GM12878 (cell line): ENCODE measurements at regions not wholly inside any gene's neighbourhood (a gene's known extent, or its start where the extent isn't known, plus 50 kb on each side); places are given as distances from the start of the nearest gene placed in this dataset.

Experiments
- ATAC-seq: fragments of 200-7000 bp; cut with Tn5 transposase; 3 replicates; pipeline ENCODE4 v1.9.1; 2020; ENCODE audit warnings: mild to moderate bottlenecking, moderate library complexity
- BruUV-seq: library from RNA; stranded (reverse); fragments of 400-500 nt; replicated peaks from 2 replicates; lab custom pipeline; 2021; lab: Mats Ljungman, UMichigan
- CTCF ChIA-PET: fragments of 300-600 bp; sonication (Branson Sonifier 250); formaldehyde crosslinking; extraction: SDS; loops from one replicate; lab custom pipeline; 2021; ENCODE audit warnings: inconsistent platforms; lab: Yijun Ruan, JAX
- POLR2A ChIA-PET: fragments of 350-600 bp; formaldehyde crosslinking; extraction: SDS; loops from one replicate; lab custom pipeline; 2021; ENCODE audit warnings: inconsistent platforms; lab: Charles Lee
- RAD21 ChIA-PET: fragments of 300-600 bp; sonication (Branson Sonifier 250); formaldehyde crosslinking; loops from one replicate; lab custom pipeline; 2023; ENCODE audit warnings: antibody characterized with exemption; ENCODE audit not compliant: unreplicated experiment; lab: Charles Lee
- SMC1A ChIA-PET: fragments of 300-600 bp; sonication (Branson Sonifier 250); formaldehyde crosslinking; loops from one replicate; lab custom pipeline; 2023; ENCODE audit not compliant: unreplicated experiment, uncharacterized antibody; lab: Charles Lee
- DNase-seq: peaks from one replicate; pipeline ENCODE4 v3.0.0-alpha.2; 2011; ENCODE audit warnings: low read depth, low spot score
- FAIRE-seq: peaks from 3 replicates; lab custom pipeline; 2011; peaks lifted over from hg19 to GRCh38; lab: Jason Lieb, UNC
- H2AFZ ChIP-seq: 2 replicates; pipeline ENCODE4 v1.6.0; 2011; ENCODE audit warnings: low read depth, low read length, control low read depth; ENCODE audit not compliant: control insufficient read depth
- H3K27ac ChIP-seq: 2 replicates; pipeline ENCODE4 v1.5.1; 2011; ENCODE audit warnings: control low read depth; ENCODE audit not compliant: control insufficient read depth, insufficient read depth
- H3K27me3 ChIP-seq, 2 experiments: replicated peaks in 1 of 2; 2 replicates each; pipeline versions ENCODE4 v1.6.0 to v1.6.1; 2011; ENCODE audit warnings: low read length in 1 of 2; ENCODE audit not compliant: control insufficient read depth in 2 of 2, insufficient read depth in 2 of 2
- H3K36me3 ChIP-seq, 2 experiments: 2 replicates each; pipeline ENCODE4 v1.5.1; 2011; ENCODE audit warnings: low read length in 1 of 2; ENCODE audit not compliant: control insufficient read depth in 2 of 2, insufficient read depth in 2 of 2
- H3K4me1 ChIP-seq: 2 replicates; pipeline ENCODE4 v1.6.1; 2011; ENCODE audit warnings: mild to moderate bottlenecking, low read length, moderate library complexity, mixed read lengths; ENCODE audit not compliant: control insufficient read depth, insufficient read depth
- H3K4me2 ChIP-seq: 2 replicates; pipeline ENCODE4 v1.6.0; 2011; ENCODE audit warnings: control low read depth; ENCODE audit not compliant: control insufficient read depth, insufficient read depth
- H3K4me3 ChIP-seq: fragments of 200-600 bp; sonication (generic); 2 replicates; pipeline ENCODE4 v1.5.1; 2016
- H3K79me2 ChIP-seq: 2 replicates; pipeline ENCODE4 v1.6.0; 2011; ENCODE audit warnings: low read length; ENCODE audit not compliant: control insufficient read depth, insufficient read depth
- H3K9ac ChIP-seq: 2 replicates; pipeline ENCODE4 v1.8.0; 2011; ENCODE audit warnings: low read length, control low read depth, mixed read lengths; ENCODE audit not compliant: control insufficient read depth, insufficient read depth
- H3K9me3 ChIP-seq: replicated peaks from 3 replicates; pipeline ENCODE4 v1.5.1; 2011; ENCODE audit warnings: mild to moderate bottlenecking, low read length; ENCODE audit not compliant: control insufficient read depth, insufficient read depth
- H4K20me1 ChIP-seq: 2 replicates; pipeline ENCODE4 v1.6.0; 2011; ENCODE audit not compliant: control insufficient read depth, insufficient read depth
- BCL3 ChIP-seq: IDR thresholded peaks from 2 replicates; pipeline ENCODE4 v1.6.1; 2011; ENCODE audit warnings: borderline replicate concordance, low read depth, mild to moderate bottlenecking, moderate library complexity, low read length; ENCODE audit not compliant: insufficient read depth, poor library complexity, severe bottlenecking
- BMI1 ChIP-seq: fragments of 450-650 bp; IDR thresholded peaks from 2 replicates; pipeline ENCODE4 v1.6.1; 2016; ENCODE audit warnings: mild to moderate bottlenecking, moderate library complexity, borderline replicate concordance
- CREM ChIP-seq: IDR thresholded peaks from 2 replicates; pipeline ENCODE4 v1.6.1; 2014; ENCODE audit warnings: antibody characterized with exemption, low read depth
- E2F4 ChIP-seq: IDR thresholded peaks from 2 replicates; pipeline ENCODE4 v1.6.1; 2012; ENCODE audit warnings: low read depth, low read length, improper control_type of control experiment
- E4F1 ChIP-seq: fragments of 450-650 bp; IDR thresholded peaks from 2 replicates; pipeline ENCODE4 v1.6.1; 2018; ENCODE audit warnings: borderline replicate concordance, mild to moderate bottlenecking; ENCODE audit not compliant: partially characterized antibody
- EED ChIP-seq: sonication (generic); IDR thresholded peaks from 2 replicates; pipeline ENCODE4 v1.6.1; 2016; ENCODE audit warnings: antibody characterized with exemption, low read depth
- EGR1 ChIP-seq, 2 experiments: IDR thresholded peaks; 1 replicate in 1 of 2; 2 replicates in 1 of 2; pipeline ENCODE4 v1.6.1; 2011 to 2012; ENCODE audit warnings: low read depth in 2 of 2, low read length in 2 of 2, borderline replicate concordance in 1 of 2, mild to moderate bottlenecking in 1 of 2, moderate library complexity in 1 of 2
- HSF1 ChIP-seq: fragments of 150-350 bp; IDR thresholded peaks from 2 replicates; pipeline ENCODE4 v1.6.1; 2014; ENCODE audit warnings: mild to moderate bottlenecking, low read depth, low read length
- MTA2 ChIP-seq: fragments of 450-650 bp; IDR thresholded peaks from 2 replicates; pipeline ENCODE4 v1.6.1; 2016; ENCODE audit warnings: low read depth, mild to moderate bottlenecking, moderate library complexity
- NBN ChIP-seq: fragments of 450-650 bp; IDR thresholded peaks from 2 replicates; pipeline ENCODE4 v1.6.1; 2016
- RFX5 ChIP-seq: IDR thresholded peaks from 2 replicates; pipeline ENCODE4 v1.6.1; 2011; ENCODE audit warnings: low read depth, low read length, improper control_type of control experiment
- ZNF384 ChIP-seq: IDR thresholded peaks from 2 replicates; pipeline ENCODE4 v1.6.1; 2012; ENCODE audit warnings: low read depth, mild to moderate bottlenecking, low read length, improper control_type of control experiment, borderline replicate concordance
- ZSCAN29 ChIP-seq: fragments of 450-650 bp; IDR thresholded peaks from 2 replicates; pipeline ENCODE4 v1.6.1; 2017; ENCODE audit warnings: mild to moderate bottlenecking, moderate library complexity
- WGBS: methylation state at CpG from one replicate; pipeline ENCODE4 v1.1.6; 2016; ENCODE audit warnings: low lambda C conversion rate; ENCODE audit not compliant: insufficient replicate concordance, insufficient coverage; ENCODE audit errors: missing lambda C conversion rate; 5-methylcytosine and 5-hydroxymethylcytosine counted together
- in situ Hi-C: fragments of 300-500 bp; cut with MboI; formaldehyde crosslinking; loops from 9 replicates; pipeline ENCODE4 v1.14.3; 2018; ENCODE audit warnings: mixed read lengths
- intact Hi-C: fragments of 100-400 bp; cut with micrococcal nuclease; formaldehyde crosslinking; loops from one replicate; pipeline ENCODE4 v1.14.2; 2022; ENCODE audit not compliant: unreplicated experiment
- TF ChIP-seq, protein P1 (sequence below): fragments of 450-650 bp; IDR thresholded peaks from 2 replicates; pipeline ENCODE4 v1.6.1; 2017; ENCODE audit warnings: low read depth, mild to moderate bottlenecking, moderate library complexity

DNA sequence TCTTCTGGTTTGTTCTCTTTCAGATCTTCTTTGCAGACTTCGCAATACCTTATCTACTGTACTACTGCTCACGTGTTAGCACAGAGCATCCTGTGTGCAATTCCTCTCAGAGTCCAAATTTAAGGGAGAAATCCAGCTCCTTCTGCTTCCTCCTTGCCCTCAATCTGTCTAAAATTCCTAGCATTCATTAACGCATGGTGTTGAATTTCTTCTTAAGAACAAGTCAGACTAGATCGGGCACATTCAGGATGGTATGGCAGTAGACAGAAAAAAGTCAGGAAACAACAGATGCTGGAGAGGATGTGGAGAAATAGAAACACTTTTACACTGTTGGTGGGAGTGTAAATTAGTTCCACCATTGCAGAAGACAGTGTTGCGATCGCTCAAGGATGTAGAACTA lies 206.1 kb upstream of the CDH7 start (continued):
- TF ChIP-seq, protein P1, sequence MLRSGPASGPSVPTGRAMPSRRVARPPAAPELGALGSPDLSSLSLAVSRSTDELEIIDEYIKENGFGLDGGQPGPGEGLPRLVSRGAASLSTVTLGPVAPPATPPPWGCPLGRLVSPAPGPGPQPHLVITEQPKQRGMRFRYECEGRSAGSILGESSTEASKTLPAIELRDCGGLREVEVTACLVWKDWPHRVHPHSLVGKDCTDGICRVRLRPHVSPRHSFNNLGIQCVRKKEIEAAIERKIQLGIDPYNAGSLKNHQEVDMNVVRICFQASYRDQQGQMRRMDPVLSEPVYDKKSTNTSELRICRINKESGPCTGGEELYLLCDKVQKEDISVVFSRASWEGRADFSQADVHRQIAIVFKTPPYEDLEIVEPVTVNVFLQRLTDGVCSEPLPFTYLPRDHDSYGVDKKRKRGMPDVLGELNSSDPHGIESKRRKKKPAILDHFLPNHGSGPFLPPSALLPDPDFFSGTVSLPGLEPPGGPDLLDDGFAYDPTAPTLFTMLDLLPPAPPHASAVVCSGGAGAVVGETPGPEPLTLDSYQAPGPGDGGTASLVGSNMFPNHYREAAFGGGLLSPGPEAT: no peak
- TF ChIP-seq E2F4 (no peak), ZNF384 (no peak)

DNA sequence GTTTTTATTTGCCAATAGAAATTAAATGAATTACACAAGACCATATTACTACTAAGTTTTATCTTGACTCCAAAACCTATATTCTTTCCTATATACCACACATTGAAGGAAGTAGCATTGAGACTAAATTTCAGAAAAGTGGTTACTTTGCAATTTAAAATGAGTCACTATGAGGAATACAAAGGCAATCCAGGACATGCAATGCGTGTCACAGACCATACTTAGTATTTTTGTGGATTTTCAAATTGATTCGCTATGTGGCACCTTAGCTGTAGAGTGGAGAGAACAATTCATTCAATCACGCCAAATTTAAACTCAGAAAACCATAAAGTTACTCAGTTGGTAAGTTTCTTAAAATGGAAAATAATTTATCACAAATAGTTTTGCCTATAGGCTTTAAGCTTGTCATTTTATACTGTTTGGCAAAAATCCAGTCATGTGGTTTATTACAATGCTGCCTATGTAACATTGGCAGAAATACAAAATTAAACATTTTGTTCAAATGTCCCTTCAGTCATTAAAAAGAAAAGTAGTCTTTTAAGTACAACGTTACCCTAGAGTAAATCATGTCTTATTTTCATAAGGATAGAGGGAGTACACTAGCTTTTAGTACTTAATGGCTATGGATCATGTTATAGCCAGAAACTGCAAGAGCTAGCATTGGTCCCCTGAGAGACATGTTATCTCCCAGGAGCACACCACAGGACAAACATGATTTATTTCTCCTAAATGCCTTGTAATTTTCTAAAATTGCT lies 222.8 kb upstream of the CDH7 start:
- FAIRE-seq (no peak), ATAC-seq (no peak), DNase-seq (no peak)
- Histone ChIP-seq H3K9ac (no peak overlapping the region), H3K36me3 (no peaks in the 10 kb centered on the region), H3K4me2 (no peak overlapping the region), H3K27ac (no peak overlapping the region), H3K4me1 (no peaks in the 10 kb centered on the region), H3K4me3 (no peak overlapping the region), H2AFZ (no peak overlapping the region), H3K27me3 (no peaks in the 10 kb centered on the region; a peak in 1 of 4 replicates), H4K20me1 (no peaks in the 10 kb centered on the region), H3K79me2 (no peaks in the 10 kb centered on the region), H3K9me3 (no peaks in the 10 kb centered on the region)
- ChIA-PET CTCF (no interaction called here), SMC1A (no interaction called here), RAD21 (no interaction called here), POLR2A (no interaction called here)
- intact Hi-C loops (no loop called here), in situ Hi-C loops (no loop called here)
- BruUV-seq: no TSS peak
- 11% methylated on average over 4 of the region's 4 CpGs for WGBS
- TF ChIP-seq E4F1: no peak
- TF ChIP-seq EED: no peak
- TF ChIP-seq HSF1: no peak
- TF ChIP-seq BCL3: no peak
- TF ChIP-seq EGR1 (IDR thresholded peaks at IDR 0.05; ENCODE audit: borderline replicate concordance in 1 of 2, low read depth in 2 of 2, low read length in 2 of 2): no peak
- TF ChIP-seq BMI1: no peak
- no peak for TF ChIP-seq MTA2
- no peak for TF ChIP-seq RFX5
- no peak for TF ChIP-seq ZSCAN29
- TF ChIP-seq NBN: no peak
- TF ChIP-seq CREM: no peak
